ENCODE measurements at regions not wholly inside any gene's neighbourhood (a gene's known extent, or its start where the extent isn't known, plus 50 kb on each side); places are given as distances from the start of the nearest gene placed in this dataset.

- DNase-seq (ENCODE audit: low spot score), result no peak
Measured at GRCh38 chr1:244347942-244348341, 103.8 kb downstream of the ADSS2 start.

DNA sequence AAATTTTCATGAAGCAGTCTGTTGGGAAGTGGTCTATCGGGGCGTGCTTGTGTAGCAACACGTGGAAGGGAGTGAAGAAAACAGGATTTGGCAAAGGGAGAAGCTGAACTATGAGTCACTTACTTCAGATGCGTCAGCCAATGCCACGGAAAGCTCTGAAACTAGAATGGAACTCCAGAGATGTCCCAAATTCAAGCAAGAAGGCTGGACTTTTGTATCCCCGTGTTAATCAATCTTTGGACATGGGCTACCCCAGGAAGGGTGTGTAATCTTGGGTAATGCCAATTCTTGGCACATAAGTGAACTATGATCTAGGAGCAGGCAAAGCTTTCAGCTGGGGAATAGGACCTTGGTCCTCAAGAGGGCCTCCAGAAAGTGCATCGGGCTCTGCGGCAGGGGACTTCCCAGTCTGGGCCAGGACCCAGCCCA is 102.6 kb downstream of the ADSS2 start:
- DNase-seq (ENCODE audit: low spot score), result no peak

GRCh38 chr1:244349581-244350001 is 102.1 kb downstream of the ADSS2 start:
- DNase-seq (ENCODE audit: low spot score), result no peak

GRCh38 chr1:244350027-244350426 is 101.7 kb downstream of the ADSS2 start:
- no peak for DNase-seq (ENCODE audit: low spot score)

- no peak for DNase-seq (ENCODE audit: low spot score)
Measured at GRCh38 chr1:244352156-244352830, 99.4 kb downstream of the ADSS2 start.

- no peak for DNase-seq (ENCODE audit: low spot score)
Measured at GRCh38 chr1:244353551-244354091, 98.1 kb downstream of the ADSS2 start.

- DNase-seq (ENCODE audit: low spot score), result no peak
Measured at GRCh38 chr1:244354810-244355278, 96.9 kb downstream of the ADSS2 start.

DNA sequence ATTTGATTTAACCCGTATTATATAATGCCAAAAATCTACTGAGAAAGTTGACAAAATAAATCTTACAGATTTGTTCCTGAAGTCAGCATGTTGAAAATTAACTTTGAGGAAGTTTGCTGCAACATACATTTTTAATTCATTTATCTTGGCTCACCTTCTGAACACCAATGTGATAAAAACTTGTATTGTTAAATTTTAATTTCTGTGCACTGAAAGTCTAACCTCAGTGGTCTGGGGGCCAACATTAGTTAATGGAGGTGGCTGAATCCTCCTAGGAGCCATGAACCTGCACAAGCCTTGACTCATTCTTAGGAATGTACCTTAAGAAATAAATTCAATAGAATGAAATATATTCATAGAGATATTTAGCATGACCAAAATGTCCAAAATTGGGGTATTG is 95.3 kb downstream of the ADSS2 start:
- no peak for DNase-seq (ENCODE audit: low spot score)
